ENCODE measurements at regions not wholly inside any gene's neighbourhood (a gene's known extent, or its start where the extent isn't known, plus 50 kb on each side); places are given as distances from the start of the nearest gene placed in this dataset.
"Not testable (repeated sequence)": the region's sequence is repeated elsewhere in the genome, so short reads cannot be mapped to it uniquely, and the experiment has no call there.

DNA sequence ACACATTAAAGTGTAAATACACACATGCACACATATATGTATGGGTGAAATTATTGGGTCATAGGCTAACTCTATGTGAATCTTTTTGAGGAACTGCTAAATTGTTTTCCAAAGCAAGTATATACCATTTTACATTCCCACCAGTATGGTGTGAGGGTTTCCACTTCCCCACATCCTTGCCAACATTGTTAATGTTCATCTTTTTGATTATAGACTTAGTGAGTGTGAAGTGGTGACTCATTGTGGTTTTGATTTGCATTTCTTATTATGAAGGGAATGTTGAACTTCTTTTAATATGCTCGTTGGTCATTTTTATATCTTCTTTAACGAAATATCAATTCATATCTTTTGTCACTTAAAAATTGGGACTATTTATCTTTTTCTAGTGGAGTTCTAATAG is 181.8 kb upstream of the GCFC2 start:
- POLR2A ChIA-PET (ENCODE audit: low non-redundant PET): no interaction called here
- CTCF ChIA-PET: no interaction called here
- H3K27ac ChIP-seq: no peak overlapping the region
- DNase-seq (ENCODE audit: low spot score): no peak
- TF ChIP-seq, protein P1, sequence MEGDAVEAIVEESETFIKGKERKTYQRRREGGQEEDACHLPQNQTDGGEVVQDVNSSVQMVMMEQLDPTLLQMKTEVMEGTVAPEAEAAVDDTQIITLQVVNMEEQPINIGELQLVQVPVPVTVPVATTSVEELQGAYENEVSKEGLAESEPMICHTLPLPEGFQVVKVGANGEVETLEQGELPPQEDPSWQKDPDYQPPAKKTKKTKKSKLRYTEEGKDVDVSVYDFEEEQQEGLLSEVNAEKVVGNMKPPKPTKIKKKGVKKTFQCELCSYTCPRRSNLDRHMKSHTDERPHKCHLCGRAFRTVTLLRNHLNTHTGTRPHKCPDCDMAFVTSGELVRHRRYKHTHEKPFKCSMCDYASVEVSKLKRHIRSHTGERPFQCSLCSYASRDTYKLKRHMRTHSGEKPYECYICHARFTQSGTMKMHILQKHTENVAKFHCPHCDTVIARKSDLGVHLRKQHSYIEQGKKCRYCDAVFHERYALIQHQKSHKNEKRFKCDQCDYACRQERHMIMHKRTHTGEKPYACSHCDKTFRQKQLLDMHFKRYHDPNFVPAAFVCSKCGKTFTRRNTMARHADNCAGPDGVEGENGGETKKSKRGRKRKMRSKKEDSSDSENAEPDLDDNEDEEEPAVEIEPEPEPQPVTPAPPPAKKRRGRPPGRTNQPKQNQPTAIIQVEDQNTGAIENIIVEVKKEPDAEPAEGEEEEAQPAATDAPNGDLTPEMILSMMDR (conservative IDR thresholded peaks at IDR 0.05; ENCODE audit: low read depth): no peak

DNA sequence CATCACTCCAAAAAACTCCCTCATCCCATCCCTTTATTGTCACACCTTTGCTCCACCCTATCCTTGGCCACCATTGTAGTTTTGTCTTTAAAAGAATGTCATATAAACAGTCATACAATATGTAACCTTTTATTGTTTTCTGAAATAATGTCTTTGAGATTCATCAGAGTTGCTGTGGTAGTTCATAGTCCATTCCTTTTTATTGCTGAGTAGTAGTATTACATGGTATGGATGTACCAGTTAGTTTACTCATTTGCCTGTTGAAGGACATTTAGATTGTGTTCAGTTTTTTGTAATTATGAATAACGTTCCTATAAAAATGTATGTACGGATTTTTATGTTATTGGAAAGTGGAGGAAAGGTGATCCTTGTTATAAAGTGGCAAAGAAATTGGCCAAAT is 171.8 kb upstream of the GCFC2 start:
- TF ChIP-seq, protein P1 (conservative IDR thresholded peaks at IDR 0.05; ENCODE audit: low read depth): no peak
- CTCF ChIA-PET: no interaction called here

DNA sequence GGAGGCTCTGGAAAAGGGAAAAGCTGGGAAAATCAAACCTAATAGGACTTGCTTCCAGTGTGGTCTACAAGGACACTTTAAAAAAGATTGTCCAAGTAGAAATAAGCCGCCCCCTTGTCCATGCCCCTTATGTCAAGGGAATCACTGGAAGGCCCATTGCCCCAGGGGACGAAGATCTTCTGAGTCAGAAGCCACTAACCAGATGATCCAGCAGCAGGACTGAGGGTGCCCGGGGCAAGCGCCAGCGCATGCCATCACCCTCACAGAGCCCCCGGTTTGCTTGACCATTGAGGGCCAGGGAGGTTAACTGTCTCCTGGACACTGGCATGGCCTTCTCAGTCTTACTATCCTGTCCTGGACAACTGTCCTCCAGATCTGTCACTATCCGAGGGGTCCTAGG is 164.9 kb upstream of the GCFC2 start:
- POLR2A ChIA-PET (ENCODE audit: low non-redundant PET); CTCF ChIA-PET; H3K27ac ChIP-seq; DNase-seq (ENCODE audit: low spot score): not testable (repeated sequence)

More for the DNA sequence above, 171.8 kb upstream of the GCFC2 start:
- DNase-seq (ENCODE audit: low spot score): no peak
- H3K27ac ChIP-seq: no peak overlapping the region
- POLR2A ChIA-PET (ENCODE audit: low non-redundant PET): no interaction called here

DNA sequence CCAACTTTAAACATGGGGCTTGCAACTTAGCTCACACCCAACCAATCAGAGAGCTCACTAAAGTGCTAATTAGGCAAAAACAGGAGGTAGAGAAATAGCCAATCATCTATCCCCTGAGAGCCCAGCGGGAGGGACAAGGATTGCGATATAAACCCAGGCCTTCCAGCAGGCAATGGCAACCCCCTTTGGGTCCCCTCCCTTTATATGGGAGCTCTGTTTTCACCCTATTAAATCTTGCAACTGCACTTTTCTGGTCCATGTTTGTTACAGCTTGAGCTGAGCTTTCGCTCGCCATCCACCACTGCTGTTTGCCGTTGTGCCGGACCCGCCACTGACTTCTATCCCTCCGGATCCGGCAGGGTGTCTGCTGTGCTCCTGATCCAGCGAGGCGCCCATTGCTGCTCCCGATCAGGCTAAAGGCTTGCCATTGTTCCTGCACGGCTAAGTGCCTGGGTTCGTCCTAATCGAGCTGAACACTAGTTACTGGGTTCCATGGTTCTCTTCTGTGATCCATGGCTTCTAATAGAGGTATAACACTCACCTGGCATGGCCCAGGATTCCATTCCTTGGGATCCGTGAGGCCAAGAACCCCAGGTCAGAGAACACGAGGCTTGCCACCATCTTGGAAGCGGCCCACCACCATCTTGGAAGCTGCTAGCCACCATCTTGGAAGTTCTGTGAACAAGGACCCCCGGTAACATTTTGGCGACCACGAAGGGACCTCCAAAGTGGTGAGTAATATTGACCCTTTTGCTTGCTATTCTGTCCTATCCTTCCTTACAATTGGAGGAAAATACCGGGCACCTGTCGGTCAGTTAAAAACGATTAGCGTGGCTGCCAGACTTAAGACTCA is 161.3 kb upstream of the GCFC2 start:
- CTCF ChIA-PET; POLR2A ChIA-PET (ENCODE audit: low non-redundant PET); DNase-seq (ENCODE audit: low spot score); H3K27ac ChIP-seq: not testable (repeated sequence)

DNA sequence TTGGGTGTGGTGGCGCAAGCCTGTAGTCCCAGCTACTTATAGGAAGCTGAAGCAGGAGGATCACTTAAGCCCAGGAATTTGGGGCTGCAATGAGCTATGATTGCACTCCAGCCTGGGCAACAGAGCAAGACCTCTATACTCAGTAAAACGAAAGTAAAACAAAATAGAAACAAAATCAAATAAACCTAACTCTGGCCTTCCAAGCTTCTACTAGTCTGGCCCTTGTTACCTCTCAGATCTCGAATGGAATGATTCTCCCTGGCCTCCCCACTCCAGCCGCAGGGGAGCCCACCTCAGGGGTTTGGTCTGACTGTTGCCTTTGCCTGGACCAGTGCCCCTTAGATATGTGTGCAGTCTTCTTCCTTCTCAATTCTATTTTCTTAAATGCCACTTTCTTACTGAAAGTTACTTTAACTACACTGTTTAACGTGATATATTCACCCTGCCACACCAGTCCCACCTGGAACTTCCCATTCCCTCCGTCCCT is 160.0 kb upstream of the GCFC2 start:
- POLR2A ChIA-PET (ENCODE audit: low non-redundant PET): no interaction called here
- CTCF ChIA-PET: interaction anchor here (0.6 kb wide), 1 partner anchor 50 kb away, joined by 3 read pairs; no protein-coding TSS in a partner anchor
- DNase-seq (ENCODE audit: low spot score): no peak
- no peak overlapping the region for H3K27ac ChIP-seq
- TF ChIP-seq, protein P1 (conservative IDR thresholded peaks at IDR 0.05; ENCODE audit: low read depth): no peak

DNA sequence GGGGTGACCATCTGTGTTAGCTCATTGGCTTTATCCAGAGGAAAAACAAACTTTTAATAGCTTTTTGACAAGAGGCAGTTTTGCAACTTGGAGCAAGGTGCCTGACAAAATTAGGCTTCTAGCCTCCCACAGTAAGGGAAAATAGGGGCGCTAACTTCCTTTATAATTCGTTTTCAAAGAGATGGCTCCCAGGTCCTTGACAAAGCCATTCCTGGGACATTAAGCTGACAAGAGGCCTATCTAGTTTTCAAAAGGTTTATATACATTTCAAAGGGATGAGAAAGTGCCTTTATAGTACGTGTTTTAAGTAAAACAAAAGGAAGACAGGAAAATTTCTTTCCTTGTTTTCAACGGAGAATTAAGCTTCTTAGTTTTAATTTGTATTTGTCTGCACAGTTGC is 159.4 kb upstream of the GCFC2 start:
- TF ChIP-seq, protein P1 (conservative IDR thresholded peaks at IDR 0.05; ENCODE audit: low read depth): no peak
- no peak overlapping the region for H3K27ac ChIP-seq
- DNase-seq (ENCODE audit: low spot score): no peak
- CTCF ChIA-PET: interaction anchor here (0.6 kb wide), 1 partner anchor 50 kb away, joined by 3 read pairs; no protein-coding TSS in a partner anchor
- POLR2A ChIA-PET (ENCODE audit: low non-redundant PET): no interaction called here

DNA sequence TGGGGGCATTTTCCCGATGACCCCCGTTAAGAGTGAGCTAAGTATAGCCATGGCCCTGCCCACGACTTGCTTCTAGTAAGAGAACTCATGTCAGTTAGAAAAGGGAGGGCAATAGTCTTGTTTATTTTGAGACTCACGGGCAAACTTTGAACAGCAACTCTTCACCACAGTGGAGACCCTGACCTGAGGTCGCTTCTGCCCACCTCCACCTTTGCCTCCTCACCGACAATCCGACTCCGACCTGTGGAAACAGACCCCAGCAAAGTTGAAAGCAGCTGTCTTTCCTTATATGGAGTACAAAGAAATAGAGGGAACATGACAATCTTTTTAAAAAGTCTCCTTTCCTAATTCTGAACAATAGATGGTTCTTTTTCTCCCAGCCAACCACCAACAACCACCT is 155.0 kb upstream of the GCFC2 start:
- TF ChIP-seq, protein P1 (conservative IDR thresholded peaks at IDR 0.05; ENCODE audit: low read depth): no peak
- no peak overlapping the region for H3K27ac ChIP-seq
- no peak for DNase-seq (ENCODE audit: low spot score)
- POLR2A ChIA-PET (ENCODE audit: low non-redundant PET): no interaction called here
- CTCF ChIA-PET: no interaction called here

Measured in RWPE1 (cell line).